ENCODE measurements at regions not wholly inside any gene's neighbourhood (a gene's known extent, or its start where the extent isn't known, plus 50 kb on each side); places are given as distances from the start of the nearest gene placed in this dataset.

DNA sequence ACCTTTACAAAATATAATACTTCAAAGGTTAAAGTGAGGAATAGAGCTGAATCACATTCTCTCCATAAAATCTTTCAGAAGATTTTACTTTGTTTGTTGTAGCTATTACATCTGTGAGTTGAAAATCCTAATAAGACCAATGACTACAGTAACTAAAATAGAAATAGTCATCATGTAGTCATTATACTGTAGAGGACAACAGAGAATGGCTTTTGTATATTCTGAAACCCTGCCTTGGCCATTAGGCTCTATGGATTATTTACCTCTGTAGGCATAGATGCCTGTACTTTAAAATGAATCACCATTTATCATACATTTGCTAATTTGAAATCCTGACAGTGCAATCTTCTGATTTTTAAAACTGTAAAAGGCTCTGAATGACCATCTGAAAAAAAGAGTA is 923.0 kb downstream of the REEP3 start:
- H2AFZ ChIP-seq (ENCODE audit: low read depth, low read length, severe bottlenecking), result no peak overlapping the region
- H3K79me2 ChIP-seq (ENCODE audit: insufficient read depth, low read length), result no peaks in the 10 kb centered on the region
- no peak overlapping the region for H3K4me3 ChIP-seq (ENCODE audit: insufficient read depth, low read length, poor library complexity, severe bottlenecking)
- TF ChIP-seq EZH2phosphoT487 (conservative IDR thresholded peaks at IDR 0.05; ENCODE audit: low read length), result no peak
- TF ChIP-seq, protein P1, sequence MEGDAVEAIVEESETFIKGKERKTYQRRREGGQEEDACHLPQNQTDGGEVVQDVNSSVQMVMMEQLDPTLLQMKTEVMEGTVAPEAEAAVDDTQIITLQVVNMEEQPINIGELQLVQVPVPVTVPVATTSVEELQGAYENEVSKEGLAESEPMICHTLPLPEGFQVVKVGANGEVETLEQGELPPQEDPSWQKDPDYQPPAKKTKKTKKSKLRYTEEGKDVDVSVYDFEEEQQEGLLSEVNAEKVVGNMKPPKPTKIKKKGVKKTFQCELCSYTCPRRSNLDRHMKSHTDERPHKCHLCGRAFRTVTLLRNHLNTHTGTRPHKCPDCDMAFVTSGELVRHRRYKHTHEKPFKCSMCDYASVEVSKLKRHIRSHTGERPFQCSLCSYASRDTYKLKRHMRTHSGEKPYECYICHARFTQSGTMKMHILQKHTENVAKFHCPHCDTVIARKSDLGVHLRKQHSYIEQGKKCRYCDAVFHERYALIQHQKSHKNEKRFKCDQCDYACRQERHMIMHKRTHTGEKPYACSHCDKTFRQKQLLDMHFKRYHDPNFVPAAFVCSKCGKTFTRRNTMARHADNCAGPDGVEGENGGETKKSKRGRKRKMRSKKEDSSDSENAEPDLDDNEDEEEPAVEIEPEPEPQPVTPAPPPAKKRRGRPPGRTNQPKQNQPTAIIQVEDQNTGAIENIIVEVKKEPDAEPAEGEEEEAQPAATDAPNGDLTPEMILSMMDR (IDR thresholded peaks at IDR 0.05; ENCODE audit: insufficient read depth, low read length, poor library complexity, severe bottlenecking), result no peak
- no peaks in the 10 kb centered on the region for H3F3A ChIP-seq (ENCODE audit: insufficient read depth)
- no peaks in the 10 kb centered on the region for H3K27me3 ChIP-seq (ENCODE audit: low read length)
- no peak overlapping the region for H3K4me2 ChIP-seq (ENCODE audit: low read depth, low read length, poor library complexity, severe bottlenecking)
- no peaks in the 10 kb centered on the region for H3K36me3 ChIP-seq (ENCODE audit: low read length)
- H3K27ac ChIP-seq (ENCODE audit: low read depth, low read length), result no peak overlapping the region
- no peak overlapping the region for H3K9ac ChIP-seq (ENCODE audit: low read length)
- no peaks in the 10 kb centered on the region for H3K9me2 ChIP-seq (replicated peaks; ENCODE audit: insufficient read depth, low read length)
- H4K20me1 ChIP-seq (ENCODE audit: low read depth, low read length), result no peaks in the 10 kb centered on the region
- no peaks in the 10 kb centered on the region for H3K9me3 ChIP-seq (ENCODE audit: insufficient read depth, low read length)

- Histone ChIP-seq H3K9me3 (ENCODE audit: insufficient read depth, low read length) (no peaks in the 10 kb centered on the region), H3K4me3 (ENCODE audit: insufficient read depth, low read length, poor library complexity, severe bottlenecking) (no peak overlapping the region), H3K4me2 (ENCODE audit: low read depth, low read length, poor library complexity, severe bottlenecking) (no peak overlapping the region), H3K27me3 (ENCODE audit: low read length) (no peaks in the 10 kb centered on the region), H3K9ac (ENCODE audit: low read length) (no peak overlapping the region), H2AFZ (ENCODE audit: low read depth, low read length, severe bottlenecking) (no peak overlapping the region), H3K36me3 (ENCODE audit: low read length) (no peaks in the 10 kb centered on the region), H3K79me2 (ENCODE audit: insufficient read depth, low read length) (no peaks in the 10 kb centered on the region), H3F3A (ENCODE audit: insufficient read depth) (no peaks in the 10 kb centered on the region), H3K27ac (ENCODE audit: low read depth, low read length) (no peak overlapping the region), H4K20me1 (ENCODE audit: low read depth, low read length) (no peaks in the 10 kb centered on the region), H3K9me2 (replicated peaks; ENCODE audit: insufficient read depth, low read length) (no peaks in the 10 kb centered on the region)
- TF ChIP-seq, protein P1 (IDR thresholded peaks at IDR 0.05; ENCODE audit: insufficient read depth, low read length, poor library complexity, severe bottlenecking), result no peak
- TF ChIP-seq EZH2phosphoT487 (conservative IDR thresholded peaks at IDR 0.05; ENCODE audit: low read length), result no peak
Measured at GRCh38 chr10:64444564-64444963, 923.4 kb downstream of the REEP3 start.

DNA sequence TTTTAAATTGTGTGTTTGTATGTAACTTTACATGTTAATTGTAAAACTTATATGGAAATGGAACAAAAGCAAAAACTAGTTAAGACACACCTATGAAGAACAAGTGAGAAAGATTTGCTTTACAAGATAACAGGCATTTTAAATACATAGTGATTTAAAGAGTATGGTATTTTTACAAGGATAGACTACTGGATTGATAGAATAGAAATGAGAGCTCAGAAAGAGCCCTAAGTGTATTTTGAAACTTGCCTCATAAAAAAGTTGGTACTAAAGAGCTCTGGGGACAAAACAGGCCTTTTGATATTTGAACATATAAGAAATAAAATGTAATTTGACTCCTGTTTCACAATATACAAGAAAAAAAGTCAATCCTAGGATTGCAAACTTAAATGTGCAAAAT is 928.4 kb downstream of the REEP3 start:
- Histone ChIP-seq H4K20me1 (ENCODE audit: low read depth, low read length) (no peaks in the 10 kb centered on the region), H3K4me2 (ENCODE audit: low read depth, low read length, poor library complexity, severe bottlenecking) (no peak overlapping the region), H3K27ac (ENCODE audit: low read depth, low read length) (no peak overlapping the region), H2AFZ (ENCODE audit: low read depth, low read length, severe bottlenecking) (no peak overlapping the region), H3K36me3 (ENCODE audit: low read length) (no peaks in the 10 kb centered on the region), H3K9ac (ENCODE audit: low read length) (no peak overlapping the region), H3K4me3 (ENCODE audit: insufficient read depth, low read length, poor library complexity, severe bottlenecking) (no peak overlapping the region), H3K9me2 (replicated peaks; ENCODE audit: insufficient read depth, low read length) (no peaks in the 10 kb centered on the region), H3K79me2 (ENCODE audit: insufficient read depth, low read length) (no peaks in the 10 kb centered on the region), H3F3A (ENCODE audit: insufficient read depth) (no peaks in the 10 kb centered on the region), H3K27me3 (ENCODE audit: low read length) (no peaks in the 10 kb centered on the region), H3K9me3 (ENCODE audit: insufficient read depth, low read length) (no peaks in the 10 kb centered on the region)
- TF ChIP-seq, protein P1 (IDR thresholded peaks at IDR 0.05; ENCODE audit: insufficient read depth, low read length, poor library complexity, severe bottlenecking), result no peak
- no peak for TF ChIP-seq EZH2phosphoT487 (conservative IDR thresholded peaks at IDR 0.05; ENCODE audit: low read length)
